Activated naive CD4-positive, alpha-beta T cell treated with anti-CD3 and anti-CD28 coated beads for 36 hours (primary cell): ENCODE measurements at regions not wholly inside any gene's neighbourhood (a gene's known extent, or its start where the extent isn't known, plus 50 kb on each side); places are given as distances from the start of the nearest gene placed in this dataset.
"Not testable (repeated sequence)": the region's sequence is repeated elsewhere in the genome, so short reads cannot be mapped to it uniquely, and the experiment has no call there.

ENCODE experiments used
- CTCF ChIA-PET: fragments of 350-600 bp; sonication (Branson Sonifier 250); formaldehyde crosslinking; loops from one replicate; lab custom pipeline; 2021; ENCODE audit warnings: antibody characterized with exemption; lab: Charles Lee
- DNase-seq: peaks from one replicate; pipeline ENCODE4 v3.0.0-alpha.2; 2020
- H3K27ac Mint-ChIP-seq: one replicate; pipeline ENCODE4 v1.8.0; 2021; ENCODE audit warnings: mild to moderate bottlenecking, mixed read lengths
- H3K27me3 Mint-ChIP-seq: one replicate; pipeline ENCODE4 v1.8.0; 2021; ENCODE audit warnings: low read depth, mixed read lengths
- H3K36me3 Mint-ChIP-seq: one replicate; pipeline ENCODE4 v1.8.0; 2021; ENCODE audit warnings: low read depth, mixed read lengths
- H3K4me1 Mint-ChIP-seq: one replicate; pipeline ENCODE4 v1.8.0; 2021; ENCODE audit warnings: low read depth, mixed read lengths
- H3K4me3 Mint-ChIP-seq: one replicate; pipeline ENCODE4 v1.8.0; 2021; ENCODE audit warnings: mild to moderate bottlenecking, moderate library complexity, mixed read lengths
- H3K9me3 Mint-ChIP-seq: one replicate; pipeline ENCODE4 v1.8.0; 2021; ENCODE audit warnings: mixed read lengths
- intact Hi-C: fragments of 100-400 bp; cut with micrococcal nuclease; formaldehyde crosslinking; loops from one replicate; pipeline ENCODE4 v1.15.1; 2023

DNA sequence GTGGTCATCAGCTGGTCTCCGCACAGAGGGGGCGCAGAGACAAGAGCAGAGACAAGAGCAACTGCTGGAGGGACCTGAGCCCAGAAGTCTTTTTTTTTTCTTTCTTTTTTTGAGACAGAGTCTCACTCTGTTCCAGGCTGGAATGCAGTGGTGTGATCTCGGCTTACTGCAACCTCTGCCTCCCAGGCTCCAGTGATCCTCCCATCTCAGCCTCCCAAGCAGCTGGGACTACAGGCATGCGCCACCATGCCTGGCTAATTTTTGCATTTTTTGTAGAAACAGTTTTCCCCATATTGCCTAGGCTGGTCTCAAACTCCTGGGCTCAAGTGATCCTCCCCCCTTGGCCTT lies 64.3 kb upstream of the LYRM9 start:
- H3K27me3 Mint-ChIP-seq, DNase-seq, H3K4me1 Mint-ChIP-seq, intact Hi-C loops, H3K27ac Mint-ChIP-seq, H3K4me3 Mint-ChIP-seq, H3K9me3 Mint-ChIP-seq, H3K36me3 Mint-ChIP-seq: not testable (repeated sequence)
- CTCF ChIA-PET: interaction anchor here (1.1 kb wide), 1 partner anchor 63 kb away, joined by 3 read pairs; no protein-coding TSS in a partner anchor

DNA sequence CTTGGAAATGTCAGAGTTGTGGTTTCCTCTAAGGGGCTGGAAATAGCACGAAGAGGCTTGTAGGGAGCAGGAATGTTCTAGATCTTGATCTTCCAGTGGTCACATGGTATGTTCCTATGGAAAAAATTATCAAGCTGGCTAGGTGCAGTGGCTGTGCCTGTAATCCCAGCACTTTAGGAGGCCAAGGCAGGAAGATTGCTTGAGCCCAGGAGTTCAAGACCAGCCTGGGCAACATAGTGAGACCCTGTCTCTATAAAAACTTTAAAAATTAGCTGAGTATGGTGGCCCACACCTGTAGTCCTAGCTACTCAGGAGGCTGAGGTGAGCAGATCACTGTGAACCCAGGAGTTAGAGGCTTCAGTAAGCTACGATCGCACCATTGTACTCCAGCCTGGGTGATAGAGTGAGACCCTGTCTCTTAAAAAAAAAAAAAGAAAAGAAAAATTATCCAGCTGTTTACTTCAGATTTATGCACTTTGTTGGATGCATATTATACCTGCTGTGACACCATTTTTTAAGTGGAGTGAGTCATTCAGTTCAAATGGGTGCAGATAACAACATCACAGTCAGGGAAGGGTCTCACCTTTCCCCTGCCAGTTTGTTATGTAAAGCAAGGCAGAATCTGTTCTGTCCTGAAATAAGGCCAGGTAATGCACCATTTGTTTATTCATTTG lies 65.7 kb upstream of the LYRM9 start:
- no peak overlapping the region for H3K4me3 Mint-ChIP-seq
- CTCF ChIA-PET: interaction anchor here (0.7 kb wide), 1 partner anchor 183 kb away, joined by 3 read pairs; no protein-coding TSS in a partner anchor
- H3K9me3 Mint-ChIP-seq: no peaks in the 10 kb centered on the region
- H3K27me3 Mint-ChIP-seq: no peaks in the 10 kb centered on the region
- H3K4me1 Mint-ChIP-seq: no peaks in the 10 kb centered on the region
- intact Hi-C loops: no loop called here
- no peak overlapping the region for H3K27ac Mint-ChIP-seq
- DNase-seq: no peak
- H3K36me3 Mint-ChIP-seq: no peaks in the 10 kb centered on the region

DNA sequence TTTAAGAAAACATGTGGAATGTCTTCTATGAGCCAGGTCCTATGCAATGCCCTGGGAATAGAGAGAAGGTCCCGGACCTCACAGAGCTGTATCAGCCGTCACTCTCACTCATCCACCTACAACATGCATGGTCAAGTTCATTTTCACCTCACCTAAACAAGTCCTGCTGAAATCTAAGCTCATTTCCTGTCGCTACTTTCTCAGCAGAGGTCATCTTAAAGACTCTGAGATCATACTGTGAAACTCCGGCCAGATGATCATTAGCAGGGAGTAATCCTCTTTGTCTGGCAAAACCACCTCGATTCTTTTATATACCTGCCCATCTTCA lies 66.2 kb upstream of the LYRM9 start:
- no peaks in the 10 kb centered on the region for H3K4me1 Mint-ChIP-seq
- no peak overlapping the region for H3K4me3 Mint-ChIP-seq
- H3K27ac Mint-ChIP-seq: no peak overlapping the region
- no peaks in the 10 kb centered on the region for H3K36me3 Mint-ChIP-seq
- H3K27me3 Mint-ChIP-seq: no peaks in the 10 kb centered on the region
- intact Hi-C loops: no loop called here
- H3K9me3 Mint-ChIP-seq: no peaks in the 10 kb centered on the region
- CTCF ChIA-PET: interaction anchor here (0.7 kb wide), 1 partner anchor 182 kb away, joined by 3 read pairs; no protein-coding TSS in a partner anchor
- no peak for DNase-seq

DNA sequence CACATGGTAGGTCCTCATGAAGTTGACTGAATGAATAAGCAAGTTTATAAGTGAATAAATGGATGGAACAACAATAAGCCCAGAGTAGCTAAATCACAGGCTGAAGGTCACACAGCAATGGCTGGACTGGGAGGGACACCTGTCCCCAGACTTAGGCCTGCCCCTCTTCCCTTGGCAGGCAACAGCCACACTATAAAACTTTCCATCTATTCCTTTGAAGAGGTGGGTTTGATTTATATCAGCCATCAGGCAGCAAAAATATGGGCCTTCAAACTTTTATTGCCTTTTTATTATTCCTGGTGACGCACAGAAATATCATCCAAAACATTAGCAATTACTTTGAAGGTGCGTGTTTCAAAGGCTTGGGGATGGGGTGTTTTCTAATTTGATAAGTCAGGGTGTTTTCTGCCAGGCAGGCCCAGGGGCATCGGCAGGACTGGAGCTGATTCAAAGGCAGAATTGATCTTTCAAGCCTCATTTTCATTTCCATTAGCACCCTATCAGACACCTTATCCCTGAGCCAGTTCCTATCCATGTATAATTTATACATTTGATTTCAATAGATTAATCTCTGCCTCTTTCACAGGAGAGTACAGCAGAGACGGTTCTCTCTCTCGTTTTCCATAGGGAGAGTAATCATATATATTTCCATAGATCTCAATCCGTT lies 67.2 kb upstream of the LYRM9 start:
- no peaks in the 10 kb centered on the region for H3K4me1 Mint-ChIP-seq
- intact Hi-C loops: no loop called here
- CTCF ChIA-PET: no interaction called here
- no peaks in the 10 kb centered on the region for H3K36me3 Mint-ChIP-seq
- no peaks in the 10 kb centered on the region for H3K27me3 Mint-ChIP-seq
- no peaks in the 10 kb centered on the region for H3K9me3 Mint-ChIP-seq
- H3K4me3 Mint-ChIP-seq: no peak overlapping the region
- no peak for DNase-seq
- no peak overlapping the region for H3K27ac Mint-ChIP-seq

DNA sequence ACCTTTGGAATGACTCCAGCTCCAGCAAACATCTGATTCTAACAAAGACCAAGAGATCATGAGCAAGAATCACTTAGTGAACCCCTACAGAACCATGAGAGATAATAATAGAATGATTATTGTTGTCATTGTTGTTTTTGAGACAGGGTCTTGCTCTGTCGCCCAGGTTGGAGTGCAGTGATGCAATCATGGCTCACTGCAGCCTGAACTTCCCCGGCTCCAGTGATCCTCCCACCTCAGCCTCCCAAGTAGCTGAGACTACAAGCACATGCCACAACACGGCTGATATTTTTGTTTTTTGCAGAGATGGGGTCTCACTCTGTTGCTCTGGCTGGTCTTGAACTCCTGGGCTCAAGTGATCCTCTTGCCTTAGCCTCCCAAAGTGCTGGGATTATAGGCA lies 69.4 kb upstream of the LYRM9 start:
- DNase-seq, H3K4me1 Mint-ChIP-seq, CTCF ChIA-PET: not testable (repeated sequence)

DNA sequence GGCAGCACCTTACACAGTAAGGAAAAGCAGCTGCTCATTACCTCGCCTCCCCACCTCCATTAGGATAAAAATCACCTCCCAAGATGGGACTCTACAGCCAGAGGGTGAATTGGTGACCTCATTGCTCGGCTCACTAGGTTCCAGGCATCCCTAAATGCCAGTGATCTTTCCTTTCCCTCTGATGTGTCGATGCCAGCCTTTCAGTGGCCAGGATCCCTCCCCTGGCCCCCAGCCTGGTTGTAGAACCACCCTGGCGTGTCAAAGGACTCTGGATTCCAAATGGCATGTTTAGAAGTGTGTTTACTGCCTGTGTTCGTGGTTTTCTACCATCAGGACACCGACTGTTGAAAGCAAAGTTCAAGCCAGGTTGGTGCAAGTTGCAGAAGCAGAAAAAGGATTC lies 72.1 kb upstream of the LYRM9 start:
- H3K9me3 Mint-ChIP-seq: no peaks in the 10 kb centered on the region
- no peaks in the 10 kb centered on the region for H3K4me1 Mint-ChIP-seq
- H3K27me3 Mint-ChIP-seq: no peaks in the 10 kb centered on the region
- intact Hi-C loops: no loop called here
- CTCF ChIA-PET: interaction anchor here (1.4 kb wide), 1 partner anchor 71 kb away, joined by 6 read pairs; no protein-coding TSS in a partner anchor
- no peaks in the 10 kb centered on the region for H3K36me3 Mint-ChIP-seq
- H3K4me3 Mint-ChIP-seq: no peak overlapping the region
- no peak overlapping the region for H3K27ac Mint-ChIP-seq
- DNase-seq: no peak

More for the DNA sequence above, 69.4 kb upstream of the LYRM9 start:
- H3K27ac Mint-ChIP-seq, intact Hi-C loops, H3K9me3 Mint-ChIP-seq, H3K4me3 Mint-ChIP-seq, H3K36me3 Mint-ChIP-seq, H3K27me3 Mint-ChIP-seq: not testable (repeated sequence)

DNA sequence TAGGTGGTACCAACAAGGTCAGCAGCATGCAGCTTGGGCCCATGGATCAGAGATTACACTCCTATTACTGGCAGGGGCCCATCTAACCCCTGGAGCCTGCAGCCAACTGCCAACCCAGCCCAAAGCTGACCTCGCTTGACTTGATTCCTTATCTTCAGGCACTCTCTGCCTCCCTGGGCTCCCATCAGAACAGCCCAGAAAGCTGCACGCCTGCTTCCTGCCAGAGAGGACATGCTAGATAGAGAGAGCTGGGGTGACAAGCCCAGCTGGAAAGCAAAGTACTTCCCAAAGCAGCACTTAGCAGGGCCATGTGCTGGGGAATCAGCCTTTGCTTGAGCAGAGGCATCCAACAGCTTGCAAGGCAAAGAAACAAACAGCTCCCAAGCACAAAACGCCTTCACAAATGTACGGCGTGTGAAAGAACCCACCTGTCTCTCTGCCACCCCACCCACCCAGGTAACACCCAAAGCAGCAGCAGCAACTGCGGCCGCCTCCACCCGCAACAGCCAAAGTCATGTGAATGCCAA lies 74.2 kb upstream of the NLK start:
- intact Hi-C loops: no loop called here
- CTCF ChIA-PET: no interaction called here

DNA sequence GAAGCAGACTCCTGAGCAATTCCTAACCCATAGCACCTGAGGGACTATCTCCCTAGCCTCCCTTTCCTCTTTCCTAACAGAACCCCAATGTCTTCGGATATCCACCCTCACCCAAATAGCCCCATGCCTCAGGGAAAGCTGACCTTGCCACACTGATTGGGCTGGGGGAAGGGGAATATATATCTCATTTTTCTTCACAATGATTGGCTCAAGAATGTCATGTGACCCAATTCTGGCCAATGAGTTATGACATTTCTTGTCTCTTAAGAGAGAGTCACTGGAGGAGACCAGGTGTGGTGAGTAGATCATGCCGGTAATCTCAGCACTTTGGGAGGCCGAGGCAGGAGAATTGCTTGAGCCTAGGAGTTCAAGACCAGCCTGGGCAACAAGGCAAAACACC lies 71.9 kb upstream of the NLK start:
- H3K27ac Mint-ChIP-seq: no peak overlapping the region
- H3K4me3 Mint-ChIP-seq: no peak overlapping the region
- DNase-seq: no peak
- no peaks in the 10 kb centered on the region for H3K27me3 Mint-ChIP-seq
- intact Hi-C loops: loop anchor here (10.0 kb wide), 1 partner anchor 56 kb away; no protein-coding TSS in a partner anchor
- H3K36me3 Mint-ChIP-seq: no peaks in the 10 kb centered on the region
- no peaks in the 10 kb centered on the region for H3K9me3 Mint-ChIP-seq
- H3K4me1 Mint-ChIP-seq: no peaks in the 10 kb centered on the region
- CTCF ChIA-PET: no interaction called here

More for the DNA sequence above, 74.2 kb upstream of the NLK start:
- DNase-seq: no peak
- Mint-ChIP-seq H3K4me1 (no peaks in the 10 kb centered on the region), H3K9me3 (no peaks in the 10 kb centered on the region), H3K27me3 (no peaks in the 10 kb centered on the region), H3K36me3 (no peaks in the 10 kb centered on the region), H3K4me3 (no peak overlapping the region), H3K27ac (no peak overlapping the region)

DNA sequence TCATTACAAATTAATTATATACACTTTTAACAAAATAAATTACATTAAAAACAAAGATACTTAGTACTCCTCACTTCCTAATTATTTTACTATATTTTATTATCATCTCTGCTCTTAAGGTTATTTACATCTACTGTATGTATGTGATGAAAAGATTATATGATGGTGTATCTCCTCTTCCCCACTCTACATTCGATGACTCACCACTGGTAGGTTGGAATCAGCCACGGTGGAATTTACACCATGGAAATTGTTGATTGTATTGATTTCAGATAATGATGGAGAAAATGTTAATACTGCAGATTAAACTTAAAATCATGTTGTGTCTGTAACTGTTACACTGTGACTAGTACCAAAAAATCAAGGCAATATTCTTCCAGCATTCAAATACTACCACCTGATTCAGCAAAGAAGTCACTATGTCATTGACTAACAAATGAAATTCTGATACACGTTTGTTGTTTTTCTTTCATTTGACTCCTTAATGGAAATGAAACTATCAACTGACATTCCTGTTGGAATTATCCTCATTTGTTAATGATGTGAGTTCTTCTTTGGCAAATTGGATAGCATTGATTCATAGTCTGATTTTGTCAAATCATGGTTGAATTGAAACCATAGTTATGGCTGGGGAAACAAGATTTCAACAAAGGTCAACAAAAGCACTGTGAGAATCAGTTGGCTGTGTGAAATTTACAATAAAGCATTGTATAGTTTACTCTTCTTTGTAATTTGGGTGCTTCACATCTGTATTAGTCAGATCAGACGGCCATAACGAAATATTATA lies 69.0 kb upstream of the NLK start:
- no peaks in the 10 kb centered on the region for H3K4me1 Mint-ChIP-seq
- H3K27me3 Mint-ChIP-seq: no peaks in the 10 kb centered on the region
- H3K4me3 Mint-ChIP-seq: no peak overlapping the region
- H3K9me3 Mint-ChIP-seq: no peaks in the 10 kb centered on the region
- intact Hi-C loops: loop anchor here (10.0 kb wide), 1 partner anchor 59 kb away; no protein-coding TSS in a partner anchor
- CTCF ChIA-PET: no interaction called here
- no peak overlapping the region for H3K27ac Mint-ChIP-seq
- no peaks in the 10 kb centered on the region for H3K36me3 Mint-ChIP-seq
- no peak for DNase-seq

DNA sequence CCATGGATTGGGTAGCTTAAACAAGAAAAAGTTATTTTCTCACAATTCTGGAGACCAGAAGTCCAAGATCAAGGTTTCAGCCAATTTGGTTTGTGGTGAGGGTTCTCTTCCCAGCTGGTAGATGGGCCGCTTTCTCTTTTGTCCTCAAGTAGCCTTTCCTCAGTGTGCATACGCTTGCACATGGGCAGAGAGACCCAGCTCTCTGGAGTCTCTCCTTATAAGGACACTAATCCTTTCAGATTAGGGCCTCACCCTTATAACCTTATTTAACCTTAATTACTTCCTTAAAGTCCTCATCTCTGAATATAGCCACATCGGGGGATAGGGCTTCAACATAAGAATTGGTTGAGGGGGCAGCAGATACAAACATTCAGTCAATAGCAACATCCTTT lies 68.4 kb upstream of the NLK start:
- intact Hi-C loops: loop anchor here (10.0 kb wide), 1 partner anchor 59 kb away; no protein-coding TSS in a partner anchor
- no peaks in the 10 kb centered on the region for H3K27me3 Mint-ChIP-seq
- no peaks in the 10 kb centered on the region for H3K4me1 Mint-ChIP-seq
- H3K27ac Mint-ChIP-seq: no peak overlapping the region
- no peak for DNase-seq
- H3K36me3 Mint-ChIP-seq: no peaks in the 10 kb centered on the region
- CTCF ChIA-PET: no interaction called here
- no peak overlapping the region for H3K4me3 Mint-ChIP-seq
- H3K9me3 Mint-ChIP-seq: no peaks in the 10 kb centered on the region

DNA sequence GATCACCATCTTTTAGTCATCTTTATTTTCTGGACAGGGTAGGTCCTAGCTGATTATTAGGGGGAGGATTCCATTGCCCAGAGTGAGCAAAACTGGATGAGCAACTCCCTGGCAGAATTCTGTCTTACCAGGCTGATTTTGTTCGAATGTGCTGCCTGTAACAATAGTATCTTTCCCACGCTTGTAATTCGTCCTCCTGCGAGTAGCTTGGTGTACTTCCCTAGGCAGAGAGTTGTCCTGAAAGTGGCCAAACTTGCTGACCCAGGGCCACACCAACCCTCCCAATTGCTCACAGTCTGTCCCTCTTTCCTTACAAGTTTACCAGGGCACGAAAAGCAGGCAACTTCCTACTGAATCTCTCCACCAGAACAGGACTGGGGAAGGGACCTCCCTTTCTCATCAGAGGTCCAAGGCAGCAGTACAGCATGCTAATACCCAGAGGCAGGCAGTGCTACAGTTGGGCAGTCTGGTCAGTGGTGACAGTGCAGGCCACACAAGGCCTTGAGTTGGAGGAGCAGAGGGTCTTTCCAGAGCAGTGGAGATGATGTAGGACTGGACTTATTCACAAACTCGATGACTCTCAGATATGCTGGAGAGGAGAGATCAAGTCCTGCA lies 67.8 kb upstream of the NLK start:
- Mint-ChIP-seq H3K4me3 (no peak overlapping the region), H3K4me1 (no peaks in the 10 kb centered on the region), H3K27ac (no peak overlapping the region), H3K27me3 (no peaks in the 10 kb centered on the region), H3K36me3 (no peaks in the 10 kb centered on the region), H3K9me3 (no peaks in the 10 kb centered on the region)
- DNase-seq: no peak
- intact Hi-C loops: loop anchor here (10.0 kb wide), 1 partner anchor 60 kb away; no protein-coding TSS in a partner anchor
- CTCF ChIA-PET: no interaction called here
